ENCODE measurements at regions not wholly inside any gene's neighbourhood (a gene's known extent, or its start where the extent isn't known, plus 50 kb on each side); places are given as distances from the start of the nearest gene placed in this dataset.

- Histone ChIP-seq H3K4me1 (ENCODE audit: control insufficient read depth in 5 of 5, insufficient read depth in 5 of 5, low read length in 5 of 5) (no peaks in the 10 kb centered on the region), H3K27me3 (ENCODE audit: control insufficient read depth in 3 of 3, insufficient read depth in 3 of 3, low read length in 2 of 3) (peaks cover 0 to 2% (median 0%) of the 10 kb centered on the region in 3 donors), H3K27ac (ENCODE audit: low read depth in 1 of 2, low read length in 1 of 2) (no peak overlapping the region), H3K9me3 (ENCODE audit: control insufficient read depth in 4 of 4, insufficient read depth in 3 of 4, low read length in 3 of 4) (no peaks in the 10 kb centered on the region), H3K4me3 (no peak overlapping the region), H3K36me3 (ENCODE audit: control insufficient read depth in 4 of 4, insufficient read depth in 4 of 4, low read length in 4 of 4) (no peaks in the 10 kb centered on the region), H3K9ac (ENCODE audit: insufficient read depth in 1 of 2, low read length in 2 of 2) (no peak overlapping the region)
- ATAC-seq (ENCODE audit: insufficient read depth, low FRiP score) (no peak), DNase-seq (no peak)
- TF ChIP-seq CTCF (IDR thresholded peaks at IDR 0.05; ENCODE audit: control extremely low read depth, extremely low read depth): no peak
- 53 to 77% methylated on average over 3 of the region's 3 CpGs for WGBS, 2 donors
These were observed 231.1 kb upstream of the SALL1 start for GRCh38 chr16:51382211-51382610.

GRCh38 chr16:51376080-51376479 lies 225.0 kb upstream of the SALL1 start:
- Histone ChIP-seq H3K4me1 (ENCODE audit: control insufficient read depth in 5 of 5, insufficient read depth in 5 of 5, low read length in 5 of 5) (no peaks in the 10 kb centered on the region), H3K4me3 (no peak overlapping the region), H3K9ac (ENCODE audit: insufficient read depth in 1 of 2, low read length in 2 of 2) (no peak overlapping the region), H3K27ac (ENCODE audit: low read depth in 1 of 2, low read length in 1 of 2) (no peak overlapping the region), H3K36me3 (ENCODE audit: control insufficient read depth in 4 of 4, insufficient read depth in 4 of 4, low read length in 4 of 4) (no peaks in the 10 kb centered on the region), H3K9me3 (ENCODE audit: control insufficient read depth in 4 of 4, insufficient read depth in 3 of 4, low read length in 3 of 4) (no peaks in the 10 kb centered on the region), H3K27me3 (ENCODE audit: control insufficient read depth in 3 of 3, insufficient read depth in 3 of 3, low read length in 2 of 3) (peaks cover 0 to 2% (median 0%) of the 10 kb centered on the region in 3 donors)
- ATAC-seq (ENCODE audit: insufficient read depth, low FRiP score) (no peak), DNase-seq (no peak)
- no peak for TF ChIP-seq CTCF (IDR thresholded peaks at IDR 0.05; ENCODE audit: control extremely low read depth, extremely low read depth)
- WGBS, 2 donors: 84 to 94% methylated on average over 3 of the region's 3 CpGs

GRCh38 chr16:51374790-51375189 lies 223.7 kb upstream of the SALL1 start:
- H3K27me3 ChIP-seq (ENCODE audit: control insufficient read depth in 3 of 3, insufficient read depth in 3 of 3, low read length in 2 of 3): peaks cover 0 to 2% (median 0%) of the 10 kb centered on the region in 3 donors
- WGBS, 2 donors: 85 to 96% methylated on average over 5 of the region's 5 CpGs
- TF ChIP-seq CTCF (IDR thresholded peaks at IDR 0.05; ENCODE audit: control extremely low read depth, extremely low read depth): no peak
- no peaks in the 10 kb centered on the region for H3K4me1 ChIP-seq (ENCODE audit: control insufficient read depth in 5 of 5, insufficient read depth in 5 of 5, low read length in 5 of 5)
- H3K4me3 ChIP-seq: no peak overlapping the region
- DNase-seq: no peak
- H3K9me3 ChIP-seq (ENCODE audit: control insufficient read depth in 4 of 4, insufficient read depth in 3 of 4, low read length in 3 of 4): no peaks in the 10 kb centered on the region
- ATAC-seq (ENCODE audit: insufficient read depth, low FRiP score): no peak
- no peak overlapping the region for H3K9ac ChIP-seq (ENCODE audit: insufficient read depth in 1 of 2, low read length in 2 of 2)
- H3K27ac ChIP-seq (ENCODE audit: low read depth in 1 of 2, low read length in 1 of 2): no peak overlapping the region
- no peaks in the 10 kb centered on the region for H3K36me3 ChIP-seq (ENCODE audit: control insufficient read depth in 4 of 4, insufficient read depth in 4 of 4, low read length in 4 of 4)

GRCh38 chr16:51374346-51374745 lies 223.3 kb upstream of the SALL1 start:
- DNase-seq: no peak
- Histone ChIP-seq H3K27ac (ENCODE audit: low read depth in 1 of 2, low read length in 1 of 2) (no peak overlapping the region), H3K4me3 (no peak overlapping the region), H3K36me3 (ENCODE audit: control insufficient read depth in 4 of 4, insufficient read depth in 4 of 4, low read length in 4 of 4) (no peaks in the 10 kb centered on the region), H3K9me3 (ENCODE audit: control insufficient read depth in 4 of 4, insufficient read depth in 3 of 4, low read length in 3 of 4) (no peaks in the 10 kb centered on the region), H3K9ac (ENCODE audit: insufficient read depth in 1 of 2, low read length in 2 of 2) (no peak overlapping the region), H3K27me3 (ENCODE audit: control insufficient read depth in 3 of 3, insufficient read depth in 3 of 3, low read length in 2 of 3) (peaks cover 0 to 2% (median 0%) of the 10 kb centered on the region in 3 donors), H3K4me1 (ENCODE audit: control insufficient read depth in 5 of 5, insufficient read depth in 5 of 5, low read length in 5 of 5) (no peaks in the 10 kb centered on the region)
- ATAC-seq (ENCODE audit: insufficient read depth, low FRiP score): no peak
- no peak for TF ChIP-seq CTCF (IDR thresholded peaks at IDR 0.05; ENCODE audit: control extremely low read depth, extremely low read depth)
- WGBS, 2 donors: 78 to 94% methylated on average over 2 of the region's 2 CpGs

Measured in lung (tissue), 11 donors.